HG03159 (cell line): ENCODE measurements at regions not wholly inside any gene's neighbourhood (a gene's known extent, or its start where the extent isn't known, plus 50 kb on each side); places are given as distances from the start of the nearest gene placed in this dataset.
"Not testable (repeated sequence)": the region's sequence is repeated elsewhere in the genome, so short reads cannot be mapped to it uniquely, and the experiment has no call there.

Experiments used
- ATAC-seq: cut with Tn5 transposase; IDR thresholded peaks from one replicate; pipeline ENCODE4 v1.9.1; 2021; ENCODE audit warnings: mild to moderate bottlenecking, moderate library complexity; ENCODE audit not compliant: unreplicated experiment

DNA sequence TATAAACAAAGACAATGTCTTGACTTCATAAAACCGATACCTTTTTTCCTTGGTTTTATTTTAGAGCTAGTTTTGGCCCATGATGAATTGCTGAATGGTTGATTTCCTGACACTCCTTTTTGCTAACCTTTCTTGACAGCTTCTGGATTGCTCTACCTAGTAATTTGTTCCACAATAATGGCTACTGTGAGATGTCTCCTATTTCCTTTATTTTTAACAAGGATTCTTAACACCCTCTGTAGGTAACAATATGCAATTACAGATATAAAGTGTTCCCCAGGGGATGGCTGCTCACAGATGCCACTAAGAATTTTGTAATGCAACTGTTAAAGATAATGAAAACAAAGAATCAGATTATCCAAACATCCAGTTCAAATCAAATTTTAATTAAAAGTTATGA lies 100.8 kb upstream of the ATP5MC3 start:
- peak; percentile 82 for ATAC-seq

DNA sequence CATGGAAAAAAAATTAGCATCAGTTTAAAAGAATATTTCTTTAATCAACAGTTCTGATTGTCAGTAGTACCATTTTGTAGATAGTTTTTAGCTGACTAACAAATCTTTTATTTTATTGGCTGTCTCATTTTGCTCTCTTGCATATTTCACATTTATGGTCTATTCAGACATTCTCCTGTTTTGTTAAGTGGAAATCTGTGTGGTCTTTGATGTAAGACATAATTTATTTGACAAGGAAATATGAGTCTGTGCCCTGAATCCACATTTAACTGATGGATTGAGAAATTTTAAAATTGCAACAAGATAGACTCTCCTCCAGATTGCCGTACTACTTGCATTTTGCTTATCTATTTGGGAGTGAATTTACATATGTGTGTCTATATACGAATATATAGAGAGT lies 96.3 kb upstream of the ATP5MC3 start:
- ATAC-seq, result no peak

DNA sequence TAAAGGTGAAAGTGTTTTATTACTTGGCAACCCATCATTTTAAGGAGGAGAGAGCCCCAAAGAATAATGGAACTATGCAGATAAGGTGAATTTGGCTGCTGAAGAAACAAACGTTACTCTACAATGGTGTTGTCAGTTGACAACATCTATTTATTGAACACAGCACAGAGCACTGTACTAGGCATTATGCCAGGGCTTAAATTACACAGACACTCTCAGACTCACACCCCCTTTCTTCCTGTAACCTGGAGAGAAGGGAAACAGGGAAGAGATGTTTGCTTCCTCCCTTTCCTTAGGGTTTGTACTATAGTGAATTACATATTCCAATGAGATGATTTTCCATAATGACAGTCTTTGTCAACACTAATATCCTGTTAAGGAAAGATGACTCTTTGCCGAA lies 94.0 kb upstream of the ATP5MC3 start:
- ATAC-seq, result no peak

DNA sequence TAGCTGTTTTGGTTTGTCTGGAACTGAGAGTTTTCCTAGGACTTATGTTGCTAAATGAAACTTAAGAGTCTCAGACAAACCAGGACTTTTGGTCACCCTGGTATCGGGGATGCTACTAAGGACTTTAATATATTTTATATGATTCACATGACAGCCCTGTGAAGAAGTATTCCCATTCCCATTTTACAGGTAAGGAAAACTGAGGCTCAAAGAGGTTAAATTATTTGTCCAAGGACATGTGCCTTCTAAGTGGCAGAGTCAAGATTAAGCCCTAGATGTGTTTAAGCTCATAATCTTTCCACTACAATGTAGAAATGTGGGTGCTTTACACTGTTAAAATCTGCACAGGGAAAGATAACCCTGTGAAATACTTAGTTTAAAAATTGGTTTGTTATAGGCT lies 77.7 kb upstream of the ATP5MC3 start:
- ATAC-seq, result no peak

- ATAC-seq, result no peak
Measured at GRCh38 chr2:175256806-175257585, 75.5 kb upstream of the ATP5MC3 start.

DNA sequence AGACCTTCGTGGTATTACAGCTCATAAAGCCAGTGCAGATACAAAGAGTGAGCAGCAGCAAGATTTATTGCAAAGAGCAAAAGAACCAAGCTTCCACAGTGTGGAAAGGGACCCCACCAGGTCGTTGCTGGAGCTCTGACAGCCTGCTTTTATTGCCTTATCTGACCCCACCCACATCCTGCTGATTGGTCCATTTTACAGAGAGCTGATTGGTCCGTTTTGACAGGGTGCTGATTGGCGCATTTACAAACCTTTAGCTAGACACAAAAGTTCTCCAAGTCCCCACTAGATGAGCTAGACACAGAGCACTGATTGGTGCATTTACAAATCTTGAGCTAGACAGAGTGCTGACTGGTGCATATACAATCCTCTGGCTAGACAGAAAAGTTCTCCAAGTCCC lies 74.9 kb upstream of the ATP5MC3 start:
- not testable (repeated sequence) for ATAC-seq

DNA sequence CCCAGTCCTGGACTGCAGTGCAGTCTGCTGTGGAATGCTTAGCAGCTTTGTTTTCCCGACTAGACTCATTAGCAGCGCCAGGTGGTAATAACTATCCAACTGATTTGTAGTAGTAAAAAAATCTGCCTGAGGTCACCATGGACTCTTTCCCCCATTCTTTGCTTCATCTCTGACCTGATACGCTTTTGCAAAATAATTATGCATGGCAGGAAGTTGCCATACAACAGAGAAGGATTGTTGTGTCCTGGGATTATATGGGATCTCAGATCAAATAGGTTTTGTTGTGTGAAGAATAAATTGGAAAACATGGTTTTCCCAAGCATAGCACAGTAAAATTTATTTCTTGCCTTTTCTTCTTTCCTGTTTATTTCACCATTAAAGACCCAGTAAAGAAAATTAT lies 72.4 kb upstream of the ATP5MC3 start:
- ATAC-seq, result no peak

- no peak for ATAC-seq
Measured at GRCh38 chr2:175251425-175252041, 70.0 kb upstream of the ATP5MC3 start.

DNA sequence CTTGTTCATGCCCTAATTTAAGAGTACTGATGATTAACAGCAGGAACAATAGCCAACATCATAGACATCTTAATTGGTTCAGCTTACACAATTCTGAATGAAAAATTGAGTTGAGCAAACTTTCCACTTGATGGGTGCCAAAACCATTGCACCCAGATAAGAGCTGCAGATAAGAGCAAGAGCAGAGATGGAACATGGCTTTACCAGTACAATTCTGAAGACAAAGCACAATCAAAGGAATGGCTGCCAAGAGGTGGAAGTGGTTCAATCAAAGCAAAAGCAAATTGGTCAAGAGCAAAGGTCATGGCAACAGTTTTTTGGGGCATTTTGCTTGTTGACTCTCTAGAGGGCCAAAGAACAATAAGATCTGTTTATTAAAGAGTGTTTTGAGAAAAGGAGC lies 65.6 kb upstream of the ATP5MC3 start:
- ATAC-seq, result no peak

- ATAC-seq, result no peak
Measured at GRCh38 chr2:175244697-175245096, 63.2 kb upstream of the ATP5MC3 start.

- no peak for ATAC-seq
Measured at GRCh38 chr2:175241691-175242090, 60.2 kb upstream of the ATP5MC3 start.

GRCh38 chr2:175240033-175240432 lies 58.5 kb upstream of the ATP5MC3 start:
- ATAC-seq, result not testable (repeated sequence)

- no peak for ATAC-seq
Measured at GRCh38 chr2:175236930-175237329, 55.4 kb upstream of the ATP5MC3 start.

GRCh38 chr2:175234650-175235049 lies 53.1 kb upstream of the ATP5MC3 start:
- ATAC-seq, result peak; percentile 90

DNA sequence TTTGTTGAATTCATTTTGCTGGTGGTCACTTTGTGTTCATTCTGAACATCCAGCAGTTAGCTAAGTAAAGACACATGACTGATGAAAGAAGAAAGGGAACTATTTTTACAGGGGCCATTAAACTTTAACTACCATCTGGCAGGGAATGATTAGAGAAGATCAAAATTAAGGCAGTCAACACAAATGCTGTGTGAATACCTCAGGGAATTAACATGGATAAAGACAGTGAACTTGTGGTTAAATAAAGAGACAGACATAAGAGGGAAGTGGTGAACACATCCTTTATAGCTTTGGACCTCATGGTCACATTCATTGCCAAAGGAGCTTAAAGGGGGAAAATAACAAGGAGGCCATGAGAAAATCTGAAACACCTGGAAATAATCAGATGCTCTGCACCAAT lies 52.6 kb upstream of the ATP5MC3 start:
- peak; percentile 24 for ATAC-seq

DNA sequence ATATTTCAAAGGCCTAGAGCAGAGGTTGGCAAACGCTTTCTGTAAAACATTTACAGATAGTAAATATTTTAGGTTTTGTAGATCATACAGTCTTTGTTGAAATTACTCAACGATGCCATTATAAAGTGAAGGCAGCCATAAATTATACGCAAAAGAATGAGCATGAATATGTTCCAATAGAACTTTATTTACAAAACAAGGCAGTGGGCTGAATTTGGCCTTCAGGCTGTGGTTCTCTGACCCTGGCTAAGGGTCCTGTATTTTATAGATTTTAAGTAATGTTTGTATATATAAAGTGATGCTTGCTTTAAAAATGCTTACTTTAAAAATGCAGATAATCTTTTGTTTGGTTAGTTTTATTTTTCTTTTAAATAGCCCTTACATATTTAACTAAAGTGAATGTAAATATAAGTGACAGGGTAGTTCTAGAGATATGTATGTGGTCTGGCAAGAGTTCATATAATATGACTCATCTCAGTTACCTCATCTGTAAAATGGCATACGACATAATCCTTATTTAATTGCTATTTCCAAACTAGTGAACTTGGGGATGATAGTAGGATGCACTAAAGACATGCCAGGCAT lies 51.7 kb upstream of the ATP5MC3 start:
- ATAC-seq, result no peak
